Esophagus muscularis mucosa (tissue), 4 donors: ENCODE measurements at regions not wholly inside any gene's neighbourhood (a gene's known extent, or its start where the extent isn't known, plus 50 kb on each side); places are given as distances from the start of the nearest gene placed in this dataset.

Experiments
- DNase-seq: peaks from one replicate; pipeline ENCODE4 v3.0.0-alpha.2; 2017; ENCODE audit errors: extremely low spot score
- H3K27ac ChIP-seq, 4 donors: fragments of 200-600 bp; sonication (generic); replicated peaks in 1 of 4; 1 replicate in 3 of 4; 2 replicates in 1 of 4; pipeline ENCODE4 v1.5.1; 2016 to 2019; ENCODE audit warnings: mild to moderate bottlenecking in 1 of 4
- H3K27me3 ChIP-seq, 4 donors: fragments of 200-600 bp; sonication (generic); one replicate each; pipeline versions ENCODE4 v1.5.1 to v1.6.0; 2016 to 2019
- H3K36me3 ChIP-seq, 4 donors: fragments of 200-600 bp; sonication (generic); one replicate each; pipeline ENCODE4 v1.5.1; 2016 to 2019
- H3K4me1 ChIP-seq, 4 donors: fragments of 200-600 bp; sonication (generic); one replicate each; pipeline ENCODE4 v1.5.1; 2016 to 2019
- H3K4me3 ChIP-seq, 4 donors: fragments of 200-600 bp; sonication (generic); 1 replicate in 2 of 4; 2 replicates in 2 of 4; pipeline ENCODE4 v1.5.1; 2016 to 2019; ENCODE audit warnings: mild to moderate bottlenecking in 4 of 4, moderate library complexity in 1 of 4
- H3K9me3 ChIP-seq, 4 donors: fragments of 200-600 bp; sonication (generic); 1 replicate in 3 of 4; 2 replicates in 1 of 4; pipeline ENCODE4 v1.5.1; 2016 to 2019
- EP300 ChIP-seq: sonication (generic); formaldehyde crosslinking; IDR thresholded peaks from one replicate; pipeline ENCODE4 v1.6.1; 2017; ENCODE audit warnings: antibody characterized with exemption
- POLR2A ChIP-seq: fragments of 450-650 bp; IDR thresholded peaks from one replicate; pipeline ENCODE4 v1.6.1; 2017; ENCODE audit warnings: antibody characterized with exemption, moderate library complexity, mild to moderate bottlenecking, low read depth
- POLR2AphosphoS5 ChIP-seq, 2 donors: sonication (generic); formaldehyde crosslinking; IDR thresholded peaks; one replicate each; pipeline ENCODE4 v1.6.1; 2017; ENCODE audit warnings: antibody characterized with exemption in 2 of 2
- WGBS: methylation state at CpG from one replicate; pipeline ENCODE4 v1.1.5; 2018; 5-methylcytosine and 5-hydroxymethylcytosine counted together
- intact Hi-C: fragments of 100-400 bp; cut with DNase I; formaldehyde crosslinking; loops from one replicate; pipeline ENCODE4 v1.15.1; 2023
- TF ChIP-seq, protein P1 (sequence below), 3 experiments: fragments of 200-600 bp in 2 of 3; fragments of 450-650 bp in 1 of 3; sonication (generic) in 2 of 3; IDR thresholded peaks; one replicate each; pipeline ENCODE4 v1.5.1; 2017 to 2019; ENCODE audit warnings: antibody characterized with exemption in 3 of 3, mild to moderate bottlenecking in 2 of 3, moderate library complexity in 1 of 3

DNA sequence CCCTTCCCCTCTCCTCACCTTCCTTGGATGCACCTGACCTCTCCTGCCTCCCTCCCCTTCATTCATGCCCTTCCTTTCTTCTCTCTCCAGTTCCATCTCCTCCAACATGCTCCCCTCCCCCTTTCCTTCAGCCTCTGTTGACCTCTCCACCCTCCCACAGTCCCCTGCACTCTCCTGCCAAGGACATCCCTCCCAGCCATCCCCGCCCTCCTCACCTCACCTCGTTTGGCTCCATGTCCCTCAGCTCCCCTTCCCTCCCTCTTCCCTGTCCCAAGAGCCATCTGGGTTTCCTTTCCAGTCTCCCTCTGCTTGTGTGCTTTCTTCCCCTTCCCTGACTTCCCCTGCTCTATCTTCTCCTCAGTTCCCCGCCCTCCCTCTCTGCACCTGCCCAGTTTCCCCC is 819.7 kb downstream of the KCNJ18 start:
- Histone ChIP-seq H3K27me3 (peaks cover 0 to 7% (median 0%) of the 10 kb centered on the region in 4 donors), H3K4me3 (no peak overlapping the region), H3K4me1 (no peaks in the 10 kb centered on the region), H3K27ac (no peak overlapping the region), H3K36me3 (no peaks in the 10 kb centered on the region), H3K9me3 (peaks cover 0 to 6% (median 0%) of the 10 kb centered on the region in 4 donors)
- peak; percentile 19 for DNase-seq
- WGBS: 67% methylated on average over 3 of the region's 3 CpGs
- TF ChIP-seq POLR2A (no peak), POLR2AphosphoS5 (IDR thresholded peaks at IDR 0.05) (no peak), EP300 (no peak)
- TF ChIP-seq, protein P1, sequence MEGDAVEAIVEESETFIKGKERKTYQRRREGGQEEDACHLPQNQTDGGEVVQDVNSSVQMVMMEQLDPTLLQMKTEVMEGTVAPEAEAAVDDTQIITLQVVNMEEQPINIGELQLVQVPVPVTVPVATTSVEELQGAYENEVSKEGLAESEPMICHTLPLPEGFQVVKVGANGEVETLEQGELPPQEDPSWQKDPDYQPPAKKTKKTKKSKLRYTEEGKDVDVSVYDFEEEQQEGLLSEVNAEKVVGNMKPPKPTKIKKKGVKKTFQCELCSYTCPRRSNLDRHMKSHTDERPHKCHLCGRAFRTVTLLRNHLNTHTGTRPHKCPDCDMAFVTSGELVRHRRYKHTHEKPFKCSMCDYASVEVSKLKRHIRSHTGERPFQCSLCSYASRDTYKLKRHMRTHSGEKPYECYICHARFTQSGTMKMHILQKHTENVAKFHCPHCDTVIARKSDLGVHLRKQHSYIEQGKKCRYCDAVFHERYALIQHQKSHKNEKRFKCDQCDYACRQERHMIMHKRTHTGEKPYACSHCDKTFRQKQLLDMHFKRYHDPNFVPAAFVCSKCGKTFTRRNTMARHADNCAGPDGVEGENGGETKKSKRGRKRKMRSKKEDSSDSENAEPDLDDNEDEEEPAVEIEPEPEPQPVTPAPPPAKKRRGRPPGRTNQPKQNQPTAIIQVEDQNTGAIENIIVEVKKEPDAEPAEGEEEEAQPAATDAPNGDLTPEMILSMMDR (IDR thresholded peaks at IDR 0.05): no peak
- intact Hi-C loops: no loop called here

DNA sequence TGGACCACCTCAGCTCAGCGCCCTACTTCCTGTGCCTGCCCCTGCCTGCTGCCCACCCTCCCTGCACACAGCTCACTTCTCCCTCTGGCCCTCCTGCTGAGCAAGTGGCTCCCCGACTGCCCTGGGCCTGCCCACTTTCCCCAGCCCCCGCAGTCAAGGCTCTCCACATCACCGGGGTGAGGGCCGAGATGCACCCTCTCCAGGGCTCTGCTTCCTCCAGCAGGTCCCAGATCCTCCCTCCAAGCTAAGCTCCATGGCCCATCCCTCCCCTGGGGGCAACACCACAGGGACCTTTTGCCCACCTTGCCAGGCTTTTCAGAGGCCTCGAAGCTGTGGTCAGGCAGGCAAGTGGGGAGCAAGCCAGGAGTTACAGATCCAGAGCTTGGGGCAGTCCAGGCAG is 820.2 kb downstream of the KCNJ18 start:
- Histone ChIP-seq H3K27me3 (peaks cover 0 to 7% (median 0%) of the 10 kb centered on the region in 4 donors), H3K4me1 (no peaks in the 10 kb centered on the region), H3K9me3 (peaks cover 0 to 8% (median 0%) of the 10 kb centered on the region in 4 donors), H3K27ac (no peak overlapping the region), H3K36me3 (no peaks in the 10 kb centered on the region), H3K4me3 (no peak overlapping the region)
- no peak for TF ChIP-seq POLR2AphosphoS5 (IDR thresholded peaks at IDR 0.05)
- TF ChIP-seq, protein P1 (IDR thresholded peaks at IDR 0.05): no peak
- no peak for TF ChIP-seq EP300
- TF ChIP-seq POLR2A: no peak
- WGBS: 87% methylated on average over 6 of the region's 6 CpGs
- DNase-seq: peak; percentile 77
- intact Hi-C loops: no loop called here

DNA sequence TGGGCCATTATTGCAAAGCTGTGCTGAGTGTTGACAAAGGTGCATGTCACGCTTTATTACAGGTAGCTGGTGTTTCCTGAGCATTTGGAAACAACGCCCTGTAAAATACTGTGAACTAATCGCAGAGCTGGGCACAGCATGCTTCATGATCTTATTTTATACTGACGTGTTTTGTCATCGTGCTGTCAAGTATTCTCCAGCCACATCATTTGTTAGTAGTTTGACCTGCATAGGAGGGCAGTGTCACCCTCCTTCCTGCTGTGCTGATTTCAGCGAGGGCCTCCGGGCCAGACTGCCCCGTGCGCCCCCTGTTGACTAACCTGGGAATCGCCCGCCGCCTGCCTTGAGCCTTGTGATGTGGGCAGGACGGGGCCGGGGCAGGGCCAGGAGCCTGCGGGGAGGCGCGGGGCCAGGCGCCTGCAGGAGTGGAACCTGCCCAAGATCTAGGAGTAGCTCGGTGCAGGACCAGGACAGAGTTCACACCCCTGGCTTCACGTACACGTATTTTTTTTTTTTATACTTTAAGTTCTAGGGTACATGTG is 820.7 kb downstream of the KCNJ18 start:
- intact Hi-C loops: no loop called here
- no peak overlapping the region for H3K27ac ChIP-seq
- H3K27me3 ChIP-seq: peaks cover 0 to 7% (median 0%) of the 10 kb centered on the region in 4 donors
- WGBS: 68% methylated on average over 17 of the region's 21 CpGs
- H3K9me3 ChIP-seq: peaks cover 0 to 8% (median 0%) of the 10 kb centered on the region in 4 donors
- H3K4me3 ChIP-seq: no peak overlapping the region
- no peaks in the 10 kb centered on the region for H3K4me1 ChIP-seq
- H3K36me3 ChIP-seq: no peaks in the 10 kb centered on the region
- DNase-seq: peak; percentile 53
- TF ChIP-seq, protein P1 (IDR thresholded peaks at IDR 0.05): no peak
- no peak for TF ChIP-seq EP300
- TF ChIP-seq POLR2A: no peak
- TF ChIP-seq POLR2AphosphoS5 (IDR thresholded peaks at IDR 0.05): no peak

DNA sequence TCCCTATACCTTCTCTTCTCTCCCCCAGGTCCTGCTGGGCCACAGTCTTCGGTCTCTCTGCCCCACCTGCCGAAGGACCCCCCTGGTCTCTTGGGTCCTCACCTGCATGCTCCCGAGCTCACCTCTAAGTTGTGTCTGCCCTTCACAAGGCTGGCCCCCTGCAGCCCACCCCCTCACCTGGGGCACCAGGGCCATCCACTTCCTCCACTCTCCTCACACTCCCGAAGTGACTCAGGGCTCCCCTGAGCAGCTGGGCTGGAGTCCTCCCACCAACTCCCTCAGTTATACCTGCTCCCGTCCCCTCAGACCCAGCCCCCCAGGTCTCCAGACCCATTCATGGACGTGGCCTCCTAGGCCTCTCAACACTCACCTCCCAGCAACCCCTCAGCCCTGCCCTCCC is 822.0 kb downstream of the KCNJ18 start:
- H3K4me3 ChIP-seq: no peak overlapping the region
- 74% methylated on average over 6 of the region's 6 CpGs for whole genome bisulfite sequencing
- peaks cover 0 to 7% (median 0%) of the 10 kb centered on the region in 4 donors for H3K27me3 ChIP-seq
- peaks cover 0 to 8% (median 0%) of the 10 kb centered on the region in 4 donors for H3K9me3 ChIP-seq
- no peak for DNase-seq
- intact Hi-C loops: no loop called here
- no peaks in the 10 kb centered on the region for H3K4me1 ChIP-seq
- no peaks in the 10 kb centered on the region for H3K36me3 ChIP-seq
- TF ChIP-seq, protein P1 (IDR thresholded peaks at IDR 0.05): no peak
- no peak for TF ChIP-seq POLR2AphosphoS5 (IDR thresholded peaks at IDR 0.05)
- no peak for TF ChIP-seq POLR2A
- TF ChIP-seq EP300: no peak
- no peak overlapping the region for H3K27ac ChIP-seq

DNA sequence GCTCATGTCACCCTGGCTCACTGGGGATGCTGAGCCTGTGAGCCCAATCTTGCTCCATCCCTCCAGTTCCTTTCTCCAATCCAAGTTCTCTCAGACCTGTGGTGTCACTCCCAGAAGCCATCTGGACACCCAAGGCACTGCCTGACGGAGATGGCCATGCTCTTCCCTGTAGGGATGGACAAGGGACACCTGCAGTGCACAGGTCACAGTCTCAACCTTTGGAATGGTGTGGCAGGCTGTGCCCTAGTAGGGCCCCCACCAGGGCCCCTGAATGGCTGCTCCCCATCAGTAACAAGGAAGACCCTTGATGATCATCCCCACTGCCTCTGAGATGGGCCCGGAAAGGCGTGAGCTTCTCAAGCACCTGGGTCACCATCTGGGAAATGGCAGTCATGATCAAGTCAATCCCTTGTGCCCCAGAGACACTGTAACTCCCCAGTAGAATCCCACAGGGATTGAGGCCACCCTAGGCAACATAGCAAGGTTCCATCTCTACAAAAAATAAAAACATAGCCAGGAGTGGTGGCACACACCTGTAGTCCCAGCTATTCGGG is 822.5 kb downstream of the KCNJ18 start:
- intact Hi-C loops: no loop called here
- 83% methylated on average over 1 of the region's 4 CpGs for WGBS
- H3K4me1 ChIP-seq: no peaks in the 10 kb centered on the region
- peaks cover 0 to 8% (median 0%) of the 10 kb centered on the region in 4 donors for H3K9me3 ChIP-seq
- no peaks in the 10 kb centered on the region for H3K36me3 ChIP-seq
- TF ChIP-seq, protein P1 (IDR thresholded peaks at IDR 0.05): no peak
- no peak for TF ChIP-seq POLR2AphosphoS5 (IDR thresholded peaks at IDR 0.05)
- no peak for TF ChIP-seq EP300
- no peak for TF ChIP-seq POLR2A
- H3K27ac ChIP-seq: no peak overlapping the region
- H3K27me3 ChIP-seq: peaks cover 0 to 7% (median 0%) of the 10 kb centered on the region in 4 donors
- no peak overlapping the region for H3K4me3 ChIP-seq
- no peak for DNase-seq
